COLO668 (cell line): ENCODE measurements at regions not wholly inside any gene's neighbourhood (a gene's known extent, or its start where the extent isn't known, plus 50 kb on each side); places are given as distances from the start of the nearest gene placed in this dataset.
"Not testable (repeated sequence)": the region's sequence is repeated elsewhere in the genome, so short reads cannot be mapped to it uniquely, and the experiment has no call there.

Experiments used
- DNase-seq: peaks from one replicate; lab custom pipeline; 2025; ENCODE audit not compliant: unreplicated experiment; lab: John Stamatoyannopoulos, UW

DNA sequence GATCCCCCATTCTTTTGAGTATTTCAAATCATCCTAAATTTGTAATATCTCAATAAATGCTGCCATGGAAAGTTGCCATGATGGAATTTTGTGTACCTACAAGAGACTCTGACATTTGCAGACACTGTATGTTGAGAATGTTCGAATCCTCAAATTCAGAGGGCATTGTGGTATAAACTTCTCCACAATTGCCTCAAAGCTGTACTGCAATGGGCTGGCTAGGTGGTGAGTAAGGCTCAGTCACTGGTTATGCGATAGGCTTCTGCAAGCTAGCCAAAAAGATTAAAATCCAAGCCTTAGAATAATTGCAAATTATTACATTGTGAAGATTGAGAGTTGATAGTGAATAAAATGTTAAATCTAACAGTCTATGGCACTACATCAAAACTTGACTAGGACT is 130.2 kb upstream of the CEP162 start:
- no peak for DNase-seq

DNA sequence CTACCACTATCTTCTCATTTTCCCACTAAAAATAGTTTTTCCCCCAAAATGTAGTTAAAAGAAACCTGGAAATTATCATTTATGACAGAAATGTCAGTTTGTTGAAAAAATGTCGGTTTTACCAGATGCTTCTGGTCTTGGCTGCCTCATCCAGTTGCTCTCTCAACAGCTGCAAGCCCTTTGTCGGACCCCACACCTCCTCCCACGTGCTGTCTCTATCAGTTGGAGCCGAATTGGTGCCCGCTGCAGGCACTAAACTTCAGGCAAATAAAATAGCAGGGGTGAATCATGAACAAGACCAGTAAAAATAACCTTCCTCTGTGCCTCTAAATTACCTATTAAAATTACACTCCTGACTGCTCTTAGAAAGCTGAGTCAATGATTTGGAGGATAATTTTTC is 129.5 kb upstream of the CEP162 start:
- DNase-seq, result no peak

DNA sequence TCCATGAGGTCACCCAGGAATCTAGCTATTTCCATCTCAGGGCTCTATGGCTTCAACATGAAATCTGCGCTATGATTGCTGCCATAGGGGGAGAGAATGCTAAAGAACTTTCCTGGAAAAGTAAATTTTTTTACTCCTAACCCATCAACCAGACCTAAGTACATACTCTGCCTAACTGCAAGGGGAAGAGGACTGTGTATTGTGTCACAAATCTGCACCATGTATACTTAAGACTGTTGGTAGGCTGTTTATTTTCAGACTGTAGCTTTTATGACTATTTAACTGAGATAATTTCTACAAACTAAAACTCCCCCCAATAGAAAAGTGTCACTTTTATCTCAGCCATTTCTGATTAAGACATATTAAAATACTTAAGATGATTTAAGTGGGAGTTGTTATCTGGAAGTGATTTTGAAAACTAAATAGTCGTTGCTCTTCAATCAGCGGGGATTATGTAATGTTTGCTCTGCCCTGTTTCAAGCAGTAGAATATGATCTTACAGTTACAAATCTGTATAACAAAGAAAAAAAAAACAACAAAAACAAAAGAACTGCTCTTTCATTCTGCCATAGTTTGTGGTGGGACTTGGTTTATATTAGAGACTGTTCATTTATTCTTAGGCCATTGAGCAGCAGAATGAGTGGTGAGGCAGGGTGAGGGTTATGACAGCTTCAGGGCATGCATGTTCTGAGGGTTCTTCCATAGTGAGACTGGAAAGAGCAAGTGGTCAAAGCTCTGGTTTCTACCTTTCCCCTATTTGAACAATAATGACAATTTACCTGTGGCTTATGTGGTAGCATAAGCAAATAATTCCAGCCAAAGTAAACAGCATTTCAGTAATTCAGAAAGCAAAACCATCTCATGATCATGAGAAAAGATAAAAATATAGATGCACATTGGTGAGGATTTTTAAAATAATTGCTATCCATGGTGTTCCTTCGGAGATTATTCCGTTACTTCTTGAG is 126.3 kb upstream of the CEP162 start:
- no peak for DNase-seq

DNA sequence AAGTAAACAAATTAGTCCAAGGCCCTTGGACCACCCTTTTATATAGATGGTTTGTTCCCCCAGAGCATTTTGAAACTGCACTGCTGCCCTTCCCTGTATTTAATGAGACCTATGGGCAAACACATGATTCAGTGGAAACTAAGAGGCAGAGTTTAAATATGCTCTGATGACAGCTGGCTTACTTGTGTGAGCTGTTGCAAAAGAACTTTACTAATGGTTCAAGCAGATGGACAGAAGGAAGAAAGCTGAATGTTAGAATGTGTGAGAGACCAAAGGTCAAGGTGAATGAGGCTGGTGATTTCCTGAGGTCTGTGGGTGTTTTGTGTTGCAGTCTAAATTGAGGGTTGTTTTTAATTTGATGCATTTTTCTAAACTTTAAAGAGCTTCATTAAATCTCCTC is 123.0 kb upstream of the CEP162 start:
- DNase-seq, result no peak

DNA sequence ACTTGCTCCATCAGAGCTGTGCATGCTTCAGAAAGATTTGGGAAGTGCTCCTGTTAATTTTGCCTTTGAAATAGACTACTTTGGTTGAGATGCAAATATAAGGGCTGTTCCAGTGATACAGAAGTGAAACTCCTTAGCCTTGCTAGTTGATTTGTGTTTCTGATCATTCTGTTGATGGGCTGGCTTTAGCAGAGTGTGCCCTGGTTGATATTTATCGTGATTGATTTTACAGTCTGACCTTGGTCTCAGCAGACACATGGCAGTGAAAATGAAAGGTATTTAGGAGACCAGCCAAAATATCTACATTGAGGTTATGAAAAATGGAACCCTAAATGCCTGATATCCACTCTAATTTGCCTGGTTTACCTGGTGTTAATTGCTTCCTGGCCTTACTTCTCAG is 122.1 kb upstream of the CEP162 start:
- no peak for DNase-seq

DNA sequence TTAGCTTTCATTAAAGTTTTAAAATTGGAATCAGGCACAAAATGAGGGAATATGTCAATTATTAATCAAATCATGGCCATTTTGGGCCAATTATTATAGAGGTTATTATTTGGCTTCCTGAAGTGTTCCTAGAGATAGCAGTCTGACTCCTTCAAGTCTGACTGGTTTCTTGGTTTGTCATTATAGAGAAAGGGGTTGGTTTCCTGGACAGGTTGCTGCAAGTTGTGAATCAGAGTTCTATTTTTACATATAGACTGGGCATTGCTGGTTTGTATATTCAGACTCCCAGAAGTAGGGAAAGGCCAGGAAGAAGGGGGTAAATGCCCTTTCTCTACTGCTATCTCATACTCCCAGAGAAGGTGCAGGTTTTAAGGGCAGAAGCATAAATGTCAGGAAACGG is 121.4 kb upstream of the CEP162 start:
- DNase-seq, result no peak

DNA sequence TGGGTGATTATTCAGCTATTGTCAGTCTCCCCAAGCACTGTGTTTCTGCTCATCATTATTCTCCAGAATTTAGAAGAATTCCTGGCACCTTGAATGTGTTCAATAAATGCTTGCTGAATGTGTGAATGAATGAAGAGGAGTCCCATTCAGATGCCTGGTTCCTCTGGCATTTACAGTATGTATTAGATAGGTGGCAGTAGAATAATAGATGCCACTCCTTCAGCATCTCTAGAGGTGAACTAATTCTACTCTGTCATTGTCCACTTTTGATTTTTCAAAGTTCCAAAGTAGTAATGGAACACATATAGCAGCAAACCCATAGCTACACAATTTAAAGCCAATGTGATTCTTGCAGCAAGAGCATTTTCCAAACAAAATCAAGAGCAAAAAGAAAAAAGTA is 118.9 kb upstream of the CEP162 start:
- DNase-seq, result no peak

DNA sequence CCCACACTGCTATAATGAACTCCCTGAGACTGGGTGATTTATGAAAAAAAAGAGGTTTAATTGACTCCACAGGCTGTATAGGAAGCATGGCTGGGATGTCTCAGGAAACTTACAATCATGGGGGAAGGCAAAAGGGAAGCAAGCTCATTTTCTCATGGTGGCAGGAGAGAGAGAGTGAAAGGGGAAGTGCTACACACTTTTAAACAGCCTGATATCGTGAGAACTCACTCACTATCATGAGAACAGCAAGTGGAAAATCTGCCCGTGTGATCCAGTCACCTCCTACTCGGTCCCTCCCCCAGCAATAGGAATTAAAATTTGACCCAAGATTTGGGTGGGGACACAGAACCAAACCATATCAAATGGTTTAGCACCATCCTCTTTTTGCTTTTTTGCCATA is 116.6 kb upstream of the CEP162 start:
- no peak for DNase-seq

DNA sequence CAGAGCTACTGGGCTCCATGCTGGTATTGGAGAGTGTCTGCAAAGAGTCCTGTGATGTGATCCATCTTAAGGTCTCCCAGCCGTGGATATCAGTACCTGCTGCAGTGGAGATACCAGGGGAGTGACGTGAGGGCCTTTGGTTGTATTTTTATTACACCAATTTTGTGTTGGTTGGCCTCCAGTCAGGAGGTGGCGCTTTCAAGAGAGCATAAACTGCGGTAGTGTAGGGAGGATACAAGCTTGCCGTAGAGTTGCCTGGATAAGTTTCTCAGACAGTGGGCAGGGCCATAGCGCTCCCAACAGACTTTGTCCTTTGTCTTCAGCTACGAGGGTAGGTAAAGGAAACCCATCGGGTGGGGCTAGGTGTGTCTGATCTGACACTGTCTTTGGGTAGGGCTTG is 113.0 kb upstream of the CEP162 start:
- DNase-seq, result no peak

DNA sequence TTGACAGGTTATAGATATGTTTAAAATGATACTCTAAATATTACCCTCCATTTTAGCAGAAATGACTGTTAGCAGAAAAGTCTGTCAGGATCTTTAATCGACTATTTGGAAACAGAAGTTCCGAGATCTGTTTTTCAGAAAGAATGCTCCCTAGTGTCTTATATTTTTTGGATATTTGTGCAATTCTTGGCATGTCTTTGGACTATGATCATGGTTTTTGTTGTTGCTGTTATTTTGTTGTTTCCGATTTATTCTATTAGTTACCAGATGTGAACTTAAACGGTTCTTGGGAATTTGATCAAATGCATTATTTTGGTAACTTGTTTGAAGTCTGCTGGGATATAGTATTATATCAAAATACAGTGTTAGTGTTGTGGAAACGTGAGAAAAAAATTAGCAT is 106.4 kb upstream of the CEP162 start:
- no peak for DNase-seq

DNA sequence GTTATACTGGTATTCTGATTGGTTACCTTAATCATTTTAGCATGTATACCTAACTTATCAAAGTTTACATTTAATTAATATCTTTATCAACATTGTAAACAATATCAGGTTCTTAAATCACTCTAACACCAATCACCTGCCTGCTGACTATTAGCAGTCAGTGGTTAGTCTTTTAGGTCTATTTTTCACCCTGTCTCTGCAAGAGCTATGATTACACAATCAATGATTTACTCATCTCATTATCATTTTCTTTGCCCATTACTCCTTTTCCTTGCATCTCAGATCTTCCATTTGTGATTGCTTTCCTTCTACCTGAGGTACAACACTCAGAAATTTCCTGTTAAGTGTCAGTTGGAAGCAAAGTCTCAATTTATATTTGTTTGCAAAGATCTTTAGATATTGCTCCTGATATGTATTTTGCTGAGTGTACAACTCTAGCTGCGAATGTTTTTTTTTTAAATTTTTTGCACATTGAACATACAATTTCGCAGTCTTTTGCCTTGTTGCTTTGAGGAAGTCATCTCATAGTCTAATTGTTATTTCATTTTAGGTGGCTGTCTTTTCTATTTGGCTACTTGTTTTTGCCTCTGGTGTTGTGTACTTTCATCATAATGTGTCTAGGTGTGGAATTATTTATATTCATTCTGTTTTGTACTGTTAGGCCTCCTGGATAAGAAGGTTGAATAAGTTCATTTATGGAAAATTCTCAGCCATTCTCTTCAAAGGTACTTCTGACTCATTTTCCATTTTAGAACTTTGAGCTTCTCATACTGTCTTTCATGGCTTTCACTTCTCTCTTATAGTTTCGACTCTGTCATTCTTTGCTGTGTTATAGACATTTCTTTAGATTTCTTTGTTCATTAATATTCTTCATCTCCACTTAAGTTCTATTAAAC is 104.9 kb upstream of the CEP162 start:
- no peak for DNase-seq

DNA sequence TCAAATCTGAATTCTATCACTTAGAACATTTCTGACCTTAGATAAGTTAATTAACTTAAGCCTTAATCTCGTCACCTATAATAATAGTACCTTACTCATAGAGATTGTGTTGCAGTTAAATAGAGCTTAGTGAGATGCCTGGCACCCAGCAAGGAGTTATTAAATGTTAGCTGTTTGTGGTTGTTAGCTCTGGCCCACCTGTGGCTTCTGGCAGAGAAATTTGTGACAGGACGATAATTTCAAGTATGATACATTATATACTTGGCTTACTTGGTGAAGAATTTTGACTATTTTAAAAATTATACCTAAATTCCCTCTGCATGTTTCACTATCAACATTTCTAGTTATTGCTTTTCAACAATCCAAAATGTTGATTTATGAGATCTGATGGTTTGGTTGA is 102.9 kb upstream of the CEP162 start:
- DNase-seq, result no peak

DNA sequence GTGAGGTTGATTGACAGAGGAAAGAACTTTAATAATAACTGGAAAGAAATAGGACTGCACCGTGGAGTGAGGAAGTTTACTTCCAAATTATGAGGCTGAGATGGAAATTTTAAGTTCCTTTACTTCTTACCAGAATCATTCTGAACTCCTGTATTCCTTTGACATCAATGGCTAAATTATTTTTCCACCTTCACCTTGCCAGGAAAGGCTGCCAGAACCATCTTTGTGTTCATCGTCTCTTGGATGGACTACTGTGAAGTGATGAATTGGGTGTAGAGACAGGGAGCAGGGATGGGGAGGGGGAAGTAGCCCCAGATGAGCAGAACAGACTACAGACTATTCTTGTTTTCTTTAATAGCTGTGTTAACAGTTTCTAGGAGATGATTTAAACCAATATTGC is 102.1 kb upstream of the CEP162 start:
- DNase-seq, result no peak

DNA sequence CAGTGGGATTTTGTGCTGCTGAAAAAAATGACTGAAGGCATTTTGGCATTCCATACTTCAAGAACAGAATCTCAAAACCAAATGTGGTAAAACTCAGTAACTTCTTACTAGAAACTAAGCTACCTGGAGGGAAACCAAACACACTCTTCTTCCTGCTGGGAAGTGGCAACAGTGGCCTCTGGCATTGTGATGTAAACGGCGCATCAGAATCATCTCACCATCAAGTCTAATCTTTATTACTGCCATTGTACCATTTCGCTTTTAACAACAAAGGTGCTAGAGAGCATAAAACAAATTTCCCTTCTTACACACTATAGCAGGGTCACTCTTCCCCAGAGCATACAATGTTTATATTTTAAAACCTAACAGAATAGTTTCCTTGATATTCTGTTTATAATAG is 101.6 kb upstream of the CEP162 start:
- DNase-seq, result no peak

DNA sequence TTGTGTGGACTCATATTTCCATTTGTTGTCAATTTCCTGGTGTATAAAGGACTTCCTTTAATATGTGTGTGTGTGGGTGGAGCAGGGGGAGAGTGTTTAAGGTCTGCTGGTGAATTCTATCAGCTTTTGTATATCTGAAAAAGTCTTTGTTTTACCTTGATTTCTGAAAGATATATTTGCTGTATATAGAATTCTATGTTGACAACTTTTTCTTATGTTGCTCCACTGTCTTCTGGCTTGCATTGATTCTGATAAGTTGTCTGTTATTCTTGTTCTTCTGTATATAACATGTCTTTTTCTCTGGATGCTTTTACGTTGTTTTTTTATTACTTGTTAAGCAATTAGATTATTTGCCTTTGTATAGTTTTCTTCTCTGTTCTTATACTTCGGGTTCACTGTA is 90.0 kb upstream of the CEP162 start:
- DNase-seq, result no peak

DNA sequence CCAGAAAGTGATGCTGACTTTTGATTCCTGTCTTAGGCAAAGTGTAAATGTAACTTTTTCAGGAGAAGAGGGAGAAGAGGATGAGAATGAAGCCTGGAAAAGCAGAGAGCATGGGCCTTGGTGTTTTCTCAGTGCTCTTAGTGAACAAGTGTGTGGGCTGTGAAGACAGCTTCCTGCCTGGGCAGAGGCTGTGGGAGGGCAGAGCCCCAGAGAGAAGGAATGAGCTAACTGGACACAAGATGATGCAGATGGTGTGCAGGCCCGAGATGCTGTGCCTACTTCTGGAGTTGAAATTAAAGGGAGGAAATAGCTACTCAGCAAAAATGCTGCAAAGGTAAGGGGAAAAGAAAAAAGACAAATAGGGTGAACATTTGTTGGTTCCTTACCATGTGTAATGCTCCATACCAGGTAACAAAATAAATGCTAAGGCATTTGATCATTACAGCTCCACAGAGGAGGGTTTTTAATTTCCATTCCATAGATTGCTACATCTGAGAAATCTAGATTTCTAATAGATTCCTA is 87.0 kb upstream of the CEP162 start:
- no peak for DNase-seq

DNA sequence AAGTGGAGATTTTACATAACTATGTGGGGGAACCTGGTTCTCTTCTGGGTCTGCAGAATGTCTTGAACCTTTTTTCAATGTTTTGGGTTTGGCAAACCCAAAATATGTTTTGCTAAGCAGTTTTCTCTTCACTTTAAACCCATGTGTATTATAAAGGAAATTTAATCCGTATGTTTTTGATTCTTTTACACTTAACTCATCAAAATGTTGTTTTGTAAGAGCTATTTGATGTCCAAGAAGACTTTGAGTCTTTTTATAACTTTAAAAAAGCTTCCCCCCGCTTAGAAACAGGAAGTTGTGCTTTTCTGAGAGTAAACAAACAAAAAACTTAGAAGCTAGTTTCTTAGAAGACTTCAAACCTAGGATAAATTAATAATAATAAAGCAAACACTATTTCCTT is 81.9 kb upstream of the CEP162 start:
- DNase-seq, result no peak

DNA sequence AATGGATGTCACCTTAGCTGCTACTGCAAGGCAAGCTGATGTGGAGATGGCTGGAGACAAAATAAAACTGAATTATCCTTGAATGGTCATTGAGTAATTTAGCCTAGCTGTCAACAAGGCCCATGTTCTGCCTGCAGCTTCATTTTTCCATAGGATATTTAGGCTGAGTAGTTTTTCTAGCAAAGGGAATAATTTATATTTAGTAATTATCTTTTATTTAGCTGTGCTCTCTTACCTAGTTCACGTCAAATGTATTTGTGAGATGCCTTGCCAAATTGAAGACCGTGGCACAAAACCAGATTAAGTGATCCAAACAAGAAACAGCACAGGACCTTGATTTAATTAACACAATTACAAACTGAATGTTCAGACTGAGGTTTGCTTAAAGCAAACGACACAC is 77.4 kb upstream of the CEP162 start:
- DNase-seq, result no peak

DNA sequence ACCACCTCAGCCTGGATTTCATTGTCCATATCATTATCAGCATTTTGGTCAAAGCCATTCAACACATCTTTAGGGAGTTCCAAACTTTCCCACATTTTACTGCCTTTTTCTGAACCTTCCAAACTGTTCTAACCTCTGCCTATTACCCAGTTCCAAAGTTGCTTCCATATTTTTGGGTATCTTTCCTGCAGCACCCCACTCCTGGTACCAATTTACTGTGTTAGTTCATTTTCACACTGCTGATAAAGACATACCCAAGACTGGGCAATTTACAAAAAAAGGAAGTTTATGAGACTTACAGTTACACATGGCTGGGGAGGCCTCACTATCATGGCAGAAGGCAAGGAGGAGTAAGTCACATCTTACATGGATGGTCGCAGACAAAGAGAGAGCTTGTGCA is 63.6 kb upstream of the CEP162 start:
- DNase-seq, result not testable (repeated sequence)

DNA sequence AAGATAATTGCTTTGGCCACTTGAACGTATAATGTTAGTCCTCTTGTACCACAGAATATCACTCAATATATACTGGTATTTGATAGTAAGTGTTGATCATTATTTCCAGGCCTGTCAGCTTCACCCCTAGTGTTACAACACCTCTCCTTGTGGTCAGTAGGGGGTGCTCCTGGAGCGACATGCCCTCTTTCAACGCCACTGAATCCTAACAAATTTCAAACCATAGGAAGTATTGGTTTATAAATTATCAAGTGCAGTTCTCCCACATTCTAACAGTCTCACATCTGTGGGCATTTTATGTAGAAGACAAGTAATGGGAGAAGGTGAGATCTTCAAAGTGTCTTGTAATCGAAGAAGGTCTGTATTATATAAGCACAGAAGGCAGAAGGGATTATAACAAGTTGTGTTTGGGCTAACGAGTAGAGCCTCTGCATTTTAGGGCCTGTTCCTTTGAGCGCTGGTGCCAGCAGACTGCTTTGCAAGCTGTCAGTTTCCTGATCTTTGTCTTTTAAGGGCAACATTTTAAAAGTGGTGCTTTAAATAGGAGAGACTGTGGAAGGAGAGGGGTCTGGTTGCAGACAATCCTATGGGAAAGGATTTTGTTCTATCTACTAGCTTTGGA is 57.1 kb upstream of the CEP162 start:
- DNase-seq, result no peak

DNA sequence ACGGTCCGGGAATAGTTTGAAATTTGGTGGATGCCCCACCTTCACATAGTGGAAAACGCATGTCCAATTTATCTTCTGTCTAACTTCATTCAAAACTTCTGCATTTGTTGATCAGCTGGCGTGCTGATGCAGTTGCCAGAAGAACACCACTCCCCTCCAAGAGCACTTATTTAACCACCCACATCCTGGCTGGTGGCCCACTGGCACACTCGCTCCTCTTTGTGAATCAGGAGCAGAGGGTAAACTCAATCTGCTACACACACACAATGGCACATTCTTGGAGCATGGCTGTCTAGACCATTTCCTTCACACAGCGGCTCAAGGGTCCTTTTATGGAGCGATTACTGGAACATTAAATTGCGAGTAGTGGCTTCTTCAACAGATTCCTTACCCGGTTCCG is 55.1 kb upstream of the CEP162 start:
- no peak for DNase-seq
